Left kidney (tissue), 1 donor: ENCODE measurements at regions not wholly inside any gene's neighbourhood (a gene's known extent, or its start where the extent isn't known, plus 50 kb on each side); places are given as distances from the start of the nearest gene placed in this dataset.

Experiments used
- DNase-seq: peaks from one replicate; pipeline ENCODE4 v3.0.0-alpha.2; 2013

GRCh38 chr4:62342346-62342745 is 1142.2 kb downstream of the ADGRL3 start:
- DNase-seq: no peak

DNA sequence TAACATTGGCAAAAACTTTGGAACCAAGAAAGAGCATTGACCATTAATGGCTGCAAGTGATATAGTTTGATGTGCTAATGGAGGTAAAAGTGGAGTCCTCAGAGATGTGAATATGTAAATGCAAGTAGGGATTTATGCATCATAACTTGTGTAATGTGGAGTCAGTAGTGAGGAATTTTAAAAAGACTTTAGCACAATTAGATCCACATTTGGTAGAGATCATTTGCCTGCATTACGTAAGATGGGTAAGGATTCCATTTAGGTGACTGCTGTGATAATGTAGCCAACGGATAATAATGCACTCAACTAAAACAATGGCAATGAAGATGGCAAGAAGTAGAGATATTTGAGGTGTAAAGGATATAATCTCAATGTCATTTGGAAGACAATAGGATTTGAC is 1128.4 kb downstream of the ADGRL3 start:
- DNase-seq: no peak

GRCh38 chr4:62327612-62328297 is 1127.6 kb downstream of the ADGRL3 start:
- DNase-seq: no peak

DNA sequence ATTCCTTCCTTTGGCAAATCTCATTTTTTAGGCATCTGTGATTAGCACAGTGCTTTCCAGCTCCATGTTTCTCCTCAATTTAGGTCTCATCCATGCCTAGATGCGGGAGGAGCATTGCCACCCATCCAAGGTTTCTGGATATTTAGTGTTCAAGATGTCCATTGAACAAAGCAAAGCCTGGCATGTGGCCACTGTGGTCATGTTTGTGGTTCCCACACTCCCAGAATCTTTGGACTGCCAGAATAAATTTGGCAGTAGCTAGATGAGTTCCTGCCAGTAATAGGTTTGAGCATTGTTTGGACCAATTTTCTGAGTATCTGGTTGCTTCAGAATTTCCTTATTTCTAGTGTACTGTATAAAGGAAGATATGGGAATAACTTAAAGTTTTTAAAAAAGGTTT is 1124.1 kb downstream of the ADGRL3 start:
- DNase-seq: no peak

GRCh38 chr4:62320612-62321011 is 1120.5 kb downstream of the ADGRL3 start:
- no peak for DNase-seq

- no peak for DNase-seq
These were observed 1102.6 kb downstream of the ADGRL3 start for GRCh38 chr4:62302710-62303109.

- DNase-seq: no peak
These were observed 1101.4 kb downstream of the ADGRL3 start for GRCh38 chr4:62301500-62301899.

DNA sequence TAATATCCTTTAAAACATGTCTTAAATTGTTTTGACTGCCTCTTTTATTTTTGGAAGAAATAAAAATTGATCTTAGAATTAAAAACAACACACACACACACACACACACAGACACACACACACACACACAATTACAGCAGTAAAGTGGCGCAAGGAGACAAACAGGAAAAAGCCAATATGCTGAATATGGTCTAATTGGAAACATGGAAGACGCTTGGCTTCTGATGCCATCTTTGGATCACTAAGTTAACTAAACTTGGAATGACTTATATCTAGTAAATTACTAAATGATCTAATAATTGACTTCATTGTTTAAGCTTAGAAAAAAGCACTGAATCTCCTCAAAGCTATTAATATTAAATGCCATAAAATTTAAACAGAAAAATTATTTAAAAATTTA is 1093.4 kb downstream of the ADGRL3 start:
- DNase-seq: no peak

GRCh38 chr4:62292911-62293310 is 1092.8 kb downstream of the ADGRL3 start:
- DNase-seq: no peak

DNA sequence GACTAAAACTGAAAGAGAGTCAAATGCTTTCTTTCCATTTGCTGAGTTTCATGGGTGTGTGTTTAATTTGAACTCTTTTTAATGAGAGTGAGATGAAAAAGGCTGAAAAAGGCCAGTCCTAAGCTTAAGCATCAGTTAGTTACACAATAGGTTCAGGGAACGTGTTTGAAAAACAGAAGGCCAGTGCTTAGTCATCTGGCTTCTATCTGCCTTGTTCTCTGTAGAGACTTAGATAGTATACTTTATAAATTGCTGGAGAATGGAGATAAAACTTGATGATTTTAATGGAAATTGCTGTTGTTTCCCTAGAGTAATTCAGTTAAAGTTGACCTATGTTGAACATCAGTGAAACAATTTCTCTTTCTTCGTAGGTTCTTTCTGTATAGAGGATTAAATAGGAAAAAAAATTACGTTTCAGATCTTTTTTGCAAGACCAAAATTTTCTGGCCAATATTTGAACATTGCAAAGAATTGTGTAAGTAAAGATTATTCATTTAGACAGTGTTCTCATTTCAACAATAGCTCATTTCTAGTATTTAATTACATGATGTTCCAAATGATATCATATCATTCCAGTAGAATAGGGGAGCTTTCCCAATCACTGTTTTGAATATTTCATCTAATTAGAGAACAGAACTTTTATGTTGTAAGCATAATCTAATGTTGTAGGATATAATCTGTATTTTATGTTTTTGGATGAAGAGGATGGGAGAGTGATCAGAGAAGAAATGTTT is 1088.8 kb downstream of the ADGRL3 start:
- DNase-seq: no peak

GRCh38 chr4:62285026-62285425 is 1084.9 kb downstream of the ADGRL3 start:
- no peak for DNase-seq

GRCh38 chr4:62279689-62280088 is 1079.6 kb downstream of the ADGRL3 start:
- DNase-seq: no peak

GRCh38 chr4:62275470-62275869 is 1075.3 kb downstream of the ADGRL3 start:
- no peak for DNase-seq

DNA sequence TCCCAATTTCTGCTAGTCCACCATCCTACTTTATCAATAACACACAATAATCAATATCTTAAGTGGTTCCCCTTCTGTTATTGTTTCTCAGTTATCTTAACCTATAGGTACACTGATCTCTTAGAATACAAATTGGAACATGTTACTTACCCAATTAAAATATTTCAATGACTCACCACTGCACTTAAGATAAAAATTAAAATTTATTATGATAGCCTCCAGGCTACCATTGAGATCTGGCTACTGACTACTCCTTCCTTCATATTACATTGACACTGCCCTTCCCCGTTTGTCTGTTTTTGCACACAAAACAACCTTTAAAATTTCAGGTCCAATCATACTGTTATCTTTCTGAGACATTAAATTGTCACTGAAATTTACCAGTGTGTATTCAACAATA is 1074.7 kb downstream of the ADGRL3 start:
- DNase-seq: no peak

DNA sequence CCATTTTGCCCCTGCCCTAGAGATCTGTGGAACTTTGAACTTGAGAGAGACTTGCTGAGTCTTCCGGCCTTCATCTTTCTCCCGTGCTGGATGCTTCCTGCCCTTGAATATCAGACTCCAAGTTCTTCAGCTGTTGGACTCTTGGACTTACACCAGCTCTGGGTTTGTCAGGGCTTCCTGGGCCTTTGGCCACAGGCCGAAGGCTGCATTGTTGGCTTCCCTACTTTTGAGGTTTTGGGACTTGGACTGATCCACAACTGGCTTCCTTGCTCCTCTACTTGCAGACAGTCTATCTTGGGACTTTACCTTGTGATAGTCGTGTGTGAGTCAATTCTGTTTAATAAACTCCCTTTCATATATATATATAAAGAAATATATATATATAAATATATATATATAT is 1071.0 kb downstream of the ADGRL3 start:
- DNase-seq: no peak

DNA sequence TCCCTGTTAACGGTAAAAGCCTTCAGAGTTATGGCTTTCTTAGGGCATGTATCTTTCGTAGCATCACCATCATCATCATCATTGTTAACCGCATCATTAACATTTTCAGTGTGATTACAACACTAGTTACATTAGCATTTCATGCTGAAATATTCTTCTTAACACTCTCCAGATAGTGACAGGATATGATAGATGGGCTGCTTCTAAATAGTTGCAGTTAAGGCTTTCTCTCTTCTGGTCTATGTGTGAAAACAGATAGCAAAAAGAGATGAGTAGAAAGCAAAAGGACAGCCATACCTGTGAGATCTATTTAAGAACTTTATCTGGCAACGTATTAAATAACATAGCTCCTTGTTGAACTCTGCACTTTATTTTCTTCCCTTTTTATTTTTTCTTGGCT is 1069.8 kb downstream of the ADGRL3 start:
- DNase-seq: no peak

- DNase-seq: no peak
These were observed 1063.3 kb downstream of the ADGRL3 start for GRCh38 chr4:62263454-62263853.

- no peak for DNase-seq
These were observed 1062.5 kb downstream of the ADGRL3 start for GRCh38 chr4:62262676-62263075.

DNA sequence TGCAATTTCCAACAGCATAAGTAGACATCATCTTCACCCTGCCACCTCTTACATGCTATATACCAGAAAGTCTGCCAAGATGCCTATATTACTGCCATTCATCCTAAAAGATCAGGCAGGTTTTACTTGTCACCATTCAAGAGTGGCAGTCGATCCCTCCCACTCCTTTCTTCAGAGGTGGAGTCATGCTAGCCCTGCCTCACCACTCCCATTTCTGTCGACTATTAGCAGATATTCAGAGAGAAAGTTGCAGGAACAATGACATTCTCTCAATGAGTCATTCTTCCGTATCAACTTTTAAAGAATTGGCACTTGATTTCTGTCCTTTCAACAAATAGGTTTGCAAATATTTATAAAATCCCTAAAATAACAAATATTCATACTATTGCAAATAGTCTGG is 1060.1 kb downstream of the ADGRL3 start:
- no peak for DNase-seq

DNA sequence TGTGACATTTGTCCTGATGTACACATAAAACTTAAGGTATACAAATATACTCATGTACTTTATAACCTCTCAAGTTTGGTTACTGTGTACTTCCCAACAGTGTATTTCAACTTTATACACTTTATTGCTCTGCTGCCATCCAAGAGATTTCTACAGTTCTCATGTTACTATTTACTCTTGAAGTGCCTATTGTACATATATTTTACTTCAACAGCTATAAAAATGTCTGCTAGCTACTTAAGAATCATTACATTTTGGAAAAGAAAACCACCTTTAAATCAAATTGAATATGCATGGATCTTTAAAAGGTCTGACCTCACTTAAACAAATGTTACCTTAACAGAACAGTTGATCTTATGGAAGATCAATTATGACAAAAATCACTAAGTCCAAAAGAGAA is 1056.4 kb downstream of the ADGRL3 start:
- no peak for DNase-seq

DNA sequence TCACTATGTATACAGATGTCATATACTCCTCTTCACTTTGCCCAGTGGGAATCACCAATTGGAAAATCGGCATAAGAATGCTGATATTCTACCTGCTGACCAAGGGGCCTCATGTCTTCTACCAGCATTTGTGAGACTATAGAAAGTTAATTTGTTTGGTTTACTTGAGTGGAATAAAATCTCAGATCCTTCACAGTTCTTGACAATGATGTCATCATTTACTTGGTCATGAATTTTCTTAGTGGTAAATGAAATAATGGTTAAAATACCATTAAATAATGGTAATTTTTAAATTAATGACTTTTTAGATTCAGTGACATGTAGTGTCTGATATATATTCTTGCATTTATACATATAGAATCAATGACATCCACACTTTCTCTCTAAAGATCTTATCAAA is 1052.6 kb downstream of the ADGRL3 start:
- DNase-seq: no peak

- no peak for DNase-seq
These were observed 1050.0 kb downstream of the ADGRL3 start for GRCh38 chr4:62250100-62250499.

DNA sequence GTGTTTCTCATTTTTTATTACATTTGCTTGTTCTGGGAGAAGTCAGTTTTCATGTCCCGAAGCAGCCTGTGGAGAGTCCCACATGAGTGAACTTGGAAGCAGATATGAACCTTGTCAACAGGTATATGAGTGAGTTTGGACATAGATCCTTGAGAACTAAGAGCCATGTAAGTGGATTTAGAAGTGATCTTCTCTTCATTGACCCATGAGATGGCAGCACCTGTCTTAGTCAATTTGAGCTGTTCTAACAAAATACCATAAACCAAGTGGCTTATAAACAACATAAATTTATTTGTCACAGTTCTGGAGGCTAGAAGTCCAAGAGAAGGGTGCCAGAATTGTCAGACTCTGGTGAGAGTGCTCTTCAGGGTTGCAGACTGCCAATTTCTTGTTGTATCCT is 1043.8 kb downstream of the ADGRL3 start:
- no peak for DNase-seq

- no peak for DNase-seq
These were observed 1035.8 kb downstream of the ADGRL3 start for GRCh38 chr4:62235911-62236310.
